HG03442 (cell line): ENCODE measurements at regions not wholly inside any gene's neighbourhood (a gene's known extent, or its start where the extent isn't known, plus 50 kb on each side); places are given as distances from the start of the nearest gene placed in this dataset.
"Not testable (repeated sequence)": the region's sequence is repeated elsewhere in the genome, so short reads cannot be mapped to it uniquely, and the experiment has no call there.

Source experiments
- ATAC-seq: cut with Tn5 transposase; IDR thresholded peaks from one replicate; pipeline ENCODE4 v1.9.1; 2021; ENCODE audit warnings: mild to moderate bottlenecking, moderate library complexity; ENCODE audit not compliant: unreplicated experiment

GRCh38 chr7:55705728-55706450 is 133.6 kb upstream of the VOPP1 start:
- not testable (repeated sequence) for ATAC-seq

GRCh38 chr7:55702831-55703230 is 130.5 kb upstream of the VOPP1 start:
- ATAC-seq: not testable (repeated sequence)

GRCh38 chr7:55699450-55699842 is 127.1 kb upstream of the VOPP1 start:
- ATAC-seq: not testable (repeated sequence)

DNA sequence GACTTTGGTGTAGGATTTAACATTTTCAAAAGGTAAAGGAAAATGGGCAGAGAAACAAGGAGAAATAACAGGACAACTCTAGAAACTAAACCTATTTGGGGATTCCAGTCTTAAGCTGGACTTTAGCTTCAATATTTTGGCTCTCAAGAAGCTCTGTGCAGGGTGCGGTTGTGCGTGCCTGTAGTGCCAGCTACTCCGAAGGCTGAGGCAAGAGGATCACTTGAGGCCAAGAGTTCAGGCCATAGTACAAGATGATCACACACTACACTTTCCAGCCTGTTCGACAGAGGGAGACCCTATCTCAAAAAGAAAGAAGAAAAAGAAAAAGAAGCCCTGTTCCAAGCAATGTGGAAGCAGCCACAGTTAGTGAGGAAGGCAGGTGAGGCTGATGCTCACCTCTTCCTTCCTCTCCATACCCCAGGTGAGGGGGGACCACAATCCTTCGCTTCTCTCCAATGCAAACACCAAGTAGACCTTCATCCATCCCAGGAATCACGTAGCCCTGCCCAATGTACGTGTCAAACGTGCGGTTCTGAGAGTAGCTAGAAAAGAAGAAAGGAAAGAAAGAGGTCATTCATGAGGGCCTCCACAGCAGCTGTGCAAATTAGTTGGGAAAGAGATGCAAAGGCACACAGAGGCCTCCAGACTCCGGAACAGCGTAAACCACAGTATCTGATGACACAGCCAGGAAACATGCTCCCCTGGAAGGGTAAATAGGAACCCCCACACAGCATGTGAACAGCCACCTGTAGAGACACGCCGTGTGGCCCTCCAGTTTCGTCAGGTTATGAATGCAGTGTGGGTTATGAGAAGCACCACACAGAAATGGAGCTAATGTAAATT is 126.5 kb upstream of the VOPP1 start:
- peak; percentile 96 for ATAC-seq

DNA sequence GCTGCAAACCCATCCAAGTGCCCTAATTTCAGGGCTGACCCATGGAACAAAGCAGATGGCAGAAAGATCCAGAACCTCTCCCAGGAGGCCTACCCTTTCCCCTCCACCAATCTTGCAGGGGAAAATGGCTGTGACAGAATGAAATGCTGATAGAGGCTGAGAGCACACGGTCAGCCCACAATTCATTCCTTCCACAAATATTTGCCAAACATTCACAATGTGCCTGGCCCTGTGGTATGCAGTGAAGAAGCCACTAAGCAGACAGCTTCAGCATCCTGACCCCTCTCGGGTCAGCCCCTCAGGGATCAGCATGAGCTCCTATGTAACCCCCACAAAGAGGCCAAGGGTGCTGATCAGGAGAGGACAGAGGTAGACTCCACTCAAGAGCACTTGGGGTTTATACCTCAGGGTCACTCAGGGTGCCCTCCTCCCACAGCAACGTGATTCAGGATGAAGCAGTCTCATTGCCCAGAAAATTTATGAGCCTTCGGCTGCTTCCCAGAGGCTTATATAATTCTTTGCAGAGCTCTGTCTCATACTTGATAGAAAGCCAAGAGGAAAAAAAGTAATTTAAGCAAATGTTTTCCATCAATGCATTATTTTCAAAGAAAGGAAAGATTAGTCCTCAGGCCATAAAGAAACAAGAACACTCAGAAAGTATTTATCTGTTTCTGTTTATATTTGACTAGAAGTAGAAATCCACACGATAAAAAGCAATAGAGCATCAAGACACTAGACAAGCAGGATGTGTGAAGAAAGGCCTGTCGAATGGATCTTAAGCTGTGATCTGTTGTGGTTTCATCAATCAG is 123.8 kb upstream of the VOPP1 start:
- ATAC-seq: not testable (repeated sequence)

- ATAC-seq: not testable (repeated sequence)
These were observed 122.2 kb upstream of the VOPP1 start for GRCh38 chr7:55694484-55694883.

DNA sequence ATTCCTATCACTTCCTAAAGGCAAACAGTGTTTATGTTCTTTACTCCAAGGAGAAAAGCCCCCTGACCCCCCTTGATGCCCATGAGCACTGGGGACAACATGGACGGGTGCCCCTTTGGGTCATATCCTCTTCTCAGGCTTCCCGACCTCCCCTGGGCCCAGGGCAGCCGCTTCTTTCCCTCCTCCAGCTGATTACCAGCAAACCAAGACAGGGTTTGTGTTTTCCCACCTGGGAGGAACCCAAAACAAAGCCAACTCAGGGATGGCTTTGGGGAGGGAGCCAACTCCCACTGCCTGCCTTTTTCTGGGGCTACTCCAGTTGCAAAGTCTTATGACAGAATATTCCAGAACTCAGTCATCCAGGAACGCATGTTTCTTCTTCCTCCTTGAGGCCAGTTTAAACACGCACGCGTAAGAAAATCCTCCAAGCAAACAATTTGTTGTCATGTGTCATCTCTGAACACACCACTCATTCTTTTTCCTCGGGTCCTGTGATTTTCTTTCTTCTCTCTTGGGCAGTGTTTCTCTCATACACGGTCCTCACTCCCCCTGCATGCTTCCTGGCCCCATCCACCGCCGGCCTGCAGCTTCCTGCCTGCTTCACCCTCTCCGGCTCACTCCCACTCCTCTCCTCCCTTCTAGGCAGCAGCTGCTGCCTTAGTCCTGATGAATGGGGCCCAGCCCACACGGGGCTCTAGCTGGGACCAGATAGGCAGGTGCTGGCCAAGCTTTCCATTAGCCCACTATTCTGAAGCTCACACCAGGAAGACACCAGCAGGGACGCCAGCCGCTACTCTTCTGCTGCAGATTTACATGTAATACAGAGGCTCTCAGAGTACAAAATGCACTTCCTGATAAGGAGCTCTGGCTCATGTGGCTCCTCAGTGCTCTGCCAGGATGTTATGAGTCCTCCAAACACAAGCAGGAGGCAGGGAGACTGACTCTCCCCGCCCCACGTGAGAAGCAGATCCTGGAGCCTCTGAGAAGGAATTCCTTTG is 116.7 kb upstream of the VOPP1 start:
- peak; percentile 42 for ATAC-seq

GRCh38 chr7:55688261-55688660 is 116.0 kb upstream of the VOPP1 start:
- not testable (repeated sequence) for ATAC-seq

- not testable (repeated sequence) for ATAC-seq
These were observed 115.0 kb upstream of the VOPP1 start for GRCh38 chr7:55687252-55687651.

DNA sequence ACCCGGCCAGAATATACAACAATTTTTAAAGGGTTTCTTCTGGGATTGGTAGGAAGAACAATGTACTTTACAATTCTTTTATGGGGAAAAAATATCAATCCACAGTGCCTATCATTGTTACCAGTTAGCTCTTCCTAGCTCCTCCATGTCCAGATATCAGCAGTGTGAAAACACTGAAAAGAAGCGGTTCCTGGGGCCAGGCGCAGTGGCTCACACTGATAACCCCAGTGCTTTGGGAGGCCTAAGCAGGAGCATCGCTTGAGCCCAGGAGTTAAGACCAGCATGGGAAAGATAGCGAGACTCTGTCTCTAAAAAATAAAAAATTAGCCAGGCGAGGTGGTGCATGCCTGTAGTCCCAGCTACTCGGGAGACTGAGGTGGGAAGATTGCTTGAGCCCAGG is 114.5 kb upstream of the VOPP1 start:
- ATAC-seq: not testable (repeated sequence)

DNA sequence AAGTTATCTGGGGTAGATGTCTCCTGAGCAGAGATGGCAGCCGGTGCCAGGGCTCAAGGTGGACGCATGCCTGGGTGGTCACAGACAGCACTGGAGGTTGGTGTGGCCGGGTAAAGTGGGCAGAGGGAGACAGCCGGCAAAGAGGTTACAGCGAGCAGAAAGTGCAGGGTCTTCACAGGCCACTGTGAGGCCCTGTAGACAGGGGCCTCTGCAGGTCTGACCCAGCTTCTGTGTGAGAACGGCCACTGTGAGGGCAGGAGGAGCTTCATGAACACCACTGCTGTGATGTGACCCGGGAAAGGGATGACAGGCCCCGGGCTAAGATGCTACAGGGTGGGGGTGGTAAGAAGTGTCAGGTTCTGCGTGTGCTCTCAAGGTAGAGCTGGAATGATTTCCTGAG is 111.2 kb upstream of the VOPP1 start:
- ATAC-seq: not testable (repeated sequence)

DNA sequence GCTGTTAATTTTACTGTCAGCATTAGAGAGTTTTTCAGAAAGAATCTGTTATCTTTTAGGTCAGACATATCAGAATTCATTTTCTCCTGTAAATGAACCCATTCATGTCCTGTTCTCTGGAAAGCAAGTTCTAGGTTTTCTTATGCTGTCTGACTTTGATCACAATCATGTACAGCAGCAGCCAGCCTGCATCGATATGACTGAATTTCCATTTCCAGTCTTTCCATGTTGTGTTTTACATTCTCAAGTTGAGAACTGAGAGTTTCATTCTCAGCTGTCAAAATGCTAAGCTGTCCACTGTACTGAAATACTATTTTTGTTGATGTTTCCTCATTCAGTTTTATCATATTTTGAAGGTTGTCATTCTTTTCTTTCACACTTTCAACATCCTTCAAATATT is 103.3 kb upstream of the VOPP1 start:
- not testable (repeated sequence) for ATAC-seq

DNA sequence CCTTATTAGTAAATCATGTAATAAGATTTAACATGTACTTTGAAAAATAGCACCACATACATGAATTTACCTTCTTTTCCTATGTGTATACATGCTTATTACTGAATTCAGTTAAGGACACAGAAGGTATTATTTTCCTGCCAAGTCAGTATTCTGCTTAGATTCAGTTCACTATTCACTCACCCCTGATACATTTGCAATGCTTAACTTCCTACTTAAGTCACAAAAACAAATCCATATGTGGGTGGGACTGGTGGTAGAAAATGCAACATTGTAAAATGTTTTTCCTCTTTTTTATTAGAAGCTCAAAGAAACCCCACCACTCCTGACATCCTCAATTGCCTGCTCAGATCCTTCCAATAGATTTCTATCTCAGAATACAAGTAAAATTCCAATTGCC is 101.2 kb upstream of the VOPP1 start:
- not testable (repeated sequence) for ATAC-seq

DNA sequence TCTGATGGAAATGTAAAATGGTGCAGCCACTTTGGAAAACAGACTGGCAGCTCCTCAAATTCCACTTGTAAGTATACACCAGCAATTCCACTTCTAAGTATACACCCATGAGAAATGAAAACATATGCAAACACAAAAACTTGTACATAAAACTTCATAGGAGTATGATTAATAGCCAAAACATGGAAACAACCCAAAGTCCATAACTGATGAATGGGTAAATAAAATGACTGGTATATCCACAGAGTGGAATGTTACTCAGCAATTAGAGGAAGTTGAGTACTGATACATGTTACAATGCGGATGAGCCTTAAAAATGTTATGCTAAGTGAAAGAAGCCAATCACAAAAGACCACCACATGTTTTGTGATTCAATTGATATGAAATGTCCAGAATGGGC is 99.8 kb upstream of the VOPP1 start:
- ATAC-seq: not testable (repeated sequence)

- ATAC-seq: no peak
These were observed 85.4 kb upstream of the VOPP1 start for GRCh38 chr7:55657654-55658053.

GRCh38 chr7:55651057-55651456 is 78.8 kb upstream of the VOPP1 start:
- no peak for ATAC-seq

DNA sequence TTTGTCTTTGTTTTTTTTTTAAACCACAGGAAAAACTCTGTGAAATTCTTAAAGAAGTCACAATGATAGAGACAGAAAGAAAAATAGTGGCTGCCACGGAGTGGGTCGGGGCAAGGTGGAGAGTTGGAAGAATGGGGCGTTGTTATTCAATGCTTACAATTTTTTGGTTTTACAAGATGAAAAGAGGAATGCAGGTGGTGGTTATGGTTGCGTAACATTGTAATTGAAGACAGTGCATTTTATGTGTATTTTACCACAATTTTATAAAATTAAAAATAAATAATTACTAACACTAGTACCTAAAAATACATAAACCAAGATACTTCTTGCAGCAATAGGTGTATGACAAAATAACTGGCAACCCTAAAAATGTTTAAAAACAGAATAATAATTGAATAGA is 76.9 kb upstream of the VOPP1 start:
- ATAC-seq: no peak

GRCh38 chr7:55644567-55644966 is 72.3 kb upstream of the VOPP1 start:
- ATAC-seq: no peak

DNA sequence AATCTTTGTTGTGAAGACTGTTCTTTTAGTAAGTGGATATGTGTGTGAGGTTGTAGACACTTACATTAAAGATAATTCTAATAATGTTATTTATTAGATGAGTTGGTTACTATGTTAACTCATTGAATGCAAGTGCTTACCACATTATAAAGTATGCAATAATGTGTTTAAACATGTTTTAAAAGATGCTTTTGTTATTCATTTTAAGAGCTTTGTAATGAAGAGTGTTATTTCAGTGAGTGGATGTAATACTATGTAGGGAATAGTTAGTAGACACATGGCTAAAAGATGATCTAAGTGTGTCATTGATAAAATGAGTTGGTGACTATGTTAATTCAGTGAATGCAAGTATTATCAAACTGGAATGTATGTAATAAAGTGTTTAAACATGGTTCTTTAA is 70.0 kb upstream of the VOPP1 start:
- ATAC-seq: no peak

GRCh38 chr7:55641811-55642210 is 69.5 kb upstream of the VOPP1 start:
- peak; percentile 92 for ATAC-seq
